Common myeloid progenitor, CD34-positive (primary cell): ENCODE measurements at regions not wholly inside any gene's neighbourhood (a gene's known extent, or its start where the extent isn't known, plus 50 kb on each side); places are given as distances from the start of the nearest gene placed in this dataset.

Source experiments
- CTCF ChIA-PET: fragments of 350-600 bp; sonication (Branson Sonifier 250); formaldehyde crosslinking; loops from one replicate; lab custom pipeline; 2021; ENCODE audit warnings: antibody characterized with exemption; lab: Charles Lee
- POLR2A ChIA-PET: fragments of 350-600 bp; sonication (Branson Sonifier 250); formaldehyde crosslinking; loops from one replicate; lab custom pipeline; 2021; ENCODE audit warnings: antibody characterized with exemption; lab: Charles Lee
- DNase-seq, 3 donors: peaks; one replicate each; pipeline versions ENCODE4 v3.0.0 to v3.0.0-alpha.2; 2013
- H3K27ac ChIP-seq, 2 experiments: 1 replicate in 1 of 2; 2 replicates in 1 of 2; pipeline ENCODE4 v1.7.0; 2013; ENCODE audit warnings: inconsistent platforms in 2 of 2, low read length in 2 of 2, mild to moderate bottlenecking in 2 of 2, low read depth in 1 of 2, moderate library complexity in 1 of 2; ENCODE audit not compliant: severe bottlenecking in 2 of 2, insufficient read depth in 1 of 2, poor library complexity in 1 of 2
- H3K27me3 ChIP-seq, 5 experiments: replicated peaks in 2 of 5; 1 replicate in 3 of 5; 2 replicates in 2 of 5; pipeline versions ENCODE4 v1.6.1 to v1.7.0; 2013; ENCODE audit warnings: low read length in 4 of 5, mild to moderate bottlenecking in 2 of 5, moderate library complexity in 2 of 5, inconsistent platforms in 1 of 5; ENCODE audit not compliant: insufficient read depth in 5 of 5, control insufficient read depth in 4 of 5
- H3K36me3 ChIP-seq, 4 experiments: 1 replicate in 2 of 4; 2 replicates in 2 of 4; pipeline versions ENCODE4 v1.6.1 to v1.7.0; 2013; ENCODE audit warnings: low read length in 3 of 4, control low read depth in 1 of 4, mild to moderate bottlenecking in 1 of 4; ENCODE audit not compliant: control insufficient read depth in 4 of 4, insufficient read depth in 4 of 4
- H3K4me1 ChIP-seq, 4 experiments: 1 replicate in 3 of 4; 2 replicates in 1 of 4; pipeline versions ENCODE4 v1.6.1 to v1.7.1; 2013; ENCODE audit warnings: low read length in 3 of 4, mild to moderate bottlenecking in 3 of 4, control low read depth in 1 of 4, inconsistent platforms in 1 of 4, moderate library complexity in 1 of 4; ENCODE audit not compliant: control insufficient read depth in 4 of 4, insufficient read depth in 4 of 4; ENCODE audit errors: control extremely low read depth in 1 of 4
- H3K4me3 ChIP-seq, 7 experiments: 1 replicate in 4 of 7; 2 replicates in 3 of 7; pipeline versions ENCODE4 v1.5.1 to v1.7.0; 2013; ENCODE audit warnings: mild to moderate bottlenecking in 7 of 7, low read length in 6 of 7, moderate library complexity in 6 of 7, inconsistent platforms in 2 of 7, low read depth in 2 of 7, control low read depth in 1 of 7; ENCODE audit not compliant: insufficient read depth in 4 of 7, control insufficient read depth in 1 of 7; ENCODE audit errors: extremely low read depth in 1 of 7
- H3K9me3 ChIP-seq, 5 experiments: 1 replicate in 4 of 5; 2 replicates in 1 of 5; pipeline versions ENCODE4 v1.6.1 to v1.7.1; 2013; ENCODE audit warnings: low read length in 4 of 5, mild to moderate bottlenecking in 2 of 5, inconsistent platforms in 1 of 5, low read depth in 1 of 5, moderate library complexity in 1 of 5; ENCODE audit not compliant: control insufficient read depth in 4 of 5, insufficient read depth in 2 of 5; ENCODE audit errors: control extremely low read depth in 1 of 5
- WGBS: methylation state at CpG from one replicate; pipeline ENCODE4 v1.1.5; 2013; ENCODE audit not compliant: insufficient coverage; 5-methylcytosine and 5-hydroxymethylcytosine counted together

DNA sequence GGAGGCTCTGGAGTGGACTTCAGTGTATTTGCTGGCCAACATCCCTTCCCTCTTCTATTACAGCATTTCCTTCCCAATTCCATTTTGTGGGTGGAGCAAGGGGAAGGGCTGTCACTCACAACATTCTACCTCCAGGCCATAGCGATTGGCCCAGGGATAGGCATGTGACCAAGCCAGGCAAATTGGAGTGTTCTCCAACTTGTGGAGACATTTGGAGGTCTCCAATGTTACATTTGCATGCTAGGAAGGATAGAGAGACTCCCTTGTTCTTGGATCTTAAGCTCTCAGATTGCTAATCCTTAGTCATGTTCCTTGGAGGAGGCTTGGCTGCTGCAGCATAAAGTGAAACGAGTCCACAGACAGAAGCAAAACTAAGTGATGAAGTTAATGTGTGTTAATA lies 95.6 kb upstream of the KIF5B start:
- Histone ChIP-seq H3K27me3 (no peaks in the 10 kb centered on the region), H3K36me3 (no peaks in the 10 kb centered on the region), H3K4me1 (peaks cover 0 to 6% (median 0%) of the 10 kb centered on the region in 4 experiments), H3K27ac (no peak overlapping the region), H3K9me3 (peaks cover 0 to 25% (median 5%) of the 10 kb centered on the region in 5 experiments), H3K4me3 (no peak overlapping the region)
- no peak for DNase-seq
- 100% methylated on average over 2 of the region's 2 CpGs for WGBS
- CTCF ChIA-PET = no interaction called here
- POLR2A ChIA-PET = no interaction called here

DNA sequence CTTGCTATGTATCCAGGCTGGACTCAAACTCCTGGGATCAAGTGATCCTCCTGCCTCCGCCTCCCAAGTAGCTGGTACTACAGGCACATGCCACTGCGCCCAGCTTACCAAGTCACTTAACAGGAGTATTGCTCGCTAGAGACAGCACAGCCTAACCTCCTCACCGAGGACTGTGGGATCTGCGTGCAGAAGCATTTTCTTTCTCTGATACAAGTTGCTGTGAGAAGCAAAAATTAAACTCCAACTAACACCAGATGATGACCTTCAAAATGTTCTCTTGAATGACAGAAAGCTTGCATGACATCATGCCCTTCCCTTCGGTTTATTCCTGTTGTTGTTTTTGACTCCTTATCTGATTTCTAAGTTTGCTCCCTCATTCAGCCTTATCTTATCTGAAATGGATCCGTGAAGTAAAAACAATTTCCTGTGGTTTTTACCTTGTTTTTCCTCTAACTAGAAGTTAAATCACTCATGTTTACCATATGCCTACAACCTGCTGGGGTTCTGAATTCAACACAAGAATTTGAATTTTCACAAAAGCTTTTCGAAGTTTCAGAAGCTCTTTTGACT lies 94.4 kb upstream of the KIF5B start:
- ChIA-PET POLR2A (no interaction called here), CTCF (interaction anchor here (1.0 kb wide), 1 partner anchor 20 kb away, joined by 3 read pairs; no protein-coding TSS in a partner anchor)
- Histone ChIP-seq H3K36me3 (no peaks in the 10 kb centered on the region), H3K4me1 (peaks cover 0 to 6% (median 0%) of the 10 kb centered on the region in 4 experiments), H3K27me3 (no peaks in the 10 kb centered on the region), H3K4me3 (no peak overlapping the region), H3K9me3 (peaks cover 0 to 21% (median 5%) of the 10 kb centered on the region in 5 experiments), H3K27ac (no peak overlapping the region)
- 60% methylated on average over 8 of the region's 8 CpGs for WGBS
- peak in 2 of 3 donors; percentile 19 to 20 for DNase-seq

DNA sequence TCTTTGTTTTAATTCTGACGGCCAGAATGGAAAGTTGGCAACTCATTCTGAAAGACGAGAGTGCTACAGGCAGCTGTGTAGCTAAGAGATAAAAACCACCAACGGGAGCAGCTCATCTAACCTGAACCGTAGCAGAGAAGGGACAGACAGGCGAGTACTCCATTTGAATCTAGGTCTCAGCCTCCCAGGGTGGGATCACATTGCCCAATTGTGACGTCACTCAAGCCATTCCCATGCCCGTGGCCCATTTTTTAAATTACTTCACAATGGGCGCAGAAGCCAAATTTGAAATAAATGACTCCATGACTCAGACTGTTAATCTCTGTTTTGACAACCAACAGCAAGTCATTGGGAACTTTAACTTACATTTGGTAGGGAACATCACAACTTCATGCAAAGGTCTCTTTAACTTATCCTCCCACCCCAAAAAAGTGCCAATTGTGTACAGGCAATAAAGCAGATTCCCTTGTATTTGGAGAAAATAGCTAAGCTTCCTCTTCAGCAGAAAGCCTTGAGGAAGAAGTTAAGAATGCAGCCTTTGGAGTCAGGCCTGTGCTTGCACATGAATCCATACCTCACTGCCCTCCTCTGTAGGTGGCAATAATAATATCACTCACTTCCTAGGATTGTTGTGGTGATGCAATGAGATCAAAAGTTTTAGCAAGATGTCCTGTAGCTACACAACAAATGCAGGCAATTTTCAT lies 93.2 kb upstream of the KIF5B start:
- peak in 1 of 3 donors; percentile 20 for DNase-seq
- peaks cover 0 to 6% (median 0%) of the 10 kb centered on the region in 4 experiments for H3K4me1 ChIP-seq
- POLR2A ChIA-PET = no interaction called here
- H3K4me3 ChIP-seq = no peak overlapping the region
- H3K27ac ChIP-seq = no peak overlapping the region
- WGBS = 70% methylated on average over 7 of the region's 8 CpGs
- no peaks in the 10 kb centered on the region for H3K36me3 ChIP-seq
- peaks cover 0 to 13% (median 4%) of the 10 kb centered on the region in 5 experiments for H3K9me3 ChIP-seq
- CTCF ChIA-PET = no interaction called here
- H3K27me3 ChIP-seq = no peaks in the 10 kb centered on the region

DNA sequence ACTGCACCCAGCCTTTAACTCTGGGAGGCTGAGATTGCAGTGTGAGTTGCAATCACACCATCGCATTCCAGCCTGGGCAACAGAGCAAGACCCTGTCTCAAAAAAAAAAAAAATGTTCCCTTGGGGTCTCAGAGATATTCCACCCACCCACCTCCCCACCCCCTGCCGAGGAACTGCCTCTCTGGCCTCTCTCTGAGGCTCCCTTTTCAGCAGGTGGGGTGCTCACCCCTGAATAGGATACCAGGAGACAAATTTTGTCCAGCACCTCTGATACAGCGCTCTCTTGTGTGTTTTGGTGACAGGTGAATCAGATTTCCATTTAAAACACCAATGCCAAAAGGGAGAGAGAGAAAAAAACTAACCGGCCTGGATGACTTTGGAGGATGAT lies 92.6 kb upstream of the KIF5B start:
- Histone ChIP-seq H3K36me3 (no peaks in the 10 kb centered on the region), H3K9me3 (peaks cover 0 to 8% (median 3%) of the 10 kb centered on the region in 5 experiments), H3K27ac (no peak overlapping the region), H3K4me3 (no peak overlapping the region), H3K4me1 (peaks cover 0 to 6% (median 0%) of the 10 kb centered on the region in 4 experiments), H3K27me3 (no peaks in the 10 kb centered on the region)
- 80% methylated on average over 1 of the region's 4 CpGs for WGBS
- CTCF ChIA-PET = no interaction called here
- DNase-seq = no peak
- POLR2A ChIA-PET = no interaction called here

DNA sequence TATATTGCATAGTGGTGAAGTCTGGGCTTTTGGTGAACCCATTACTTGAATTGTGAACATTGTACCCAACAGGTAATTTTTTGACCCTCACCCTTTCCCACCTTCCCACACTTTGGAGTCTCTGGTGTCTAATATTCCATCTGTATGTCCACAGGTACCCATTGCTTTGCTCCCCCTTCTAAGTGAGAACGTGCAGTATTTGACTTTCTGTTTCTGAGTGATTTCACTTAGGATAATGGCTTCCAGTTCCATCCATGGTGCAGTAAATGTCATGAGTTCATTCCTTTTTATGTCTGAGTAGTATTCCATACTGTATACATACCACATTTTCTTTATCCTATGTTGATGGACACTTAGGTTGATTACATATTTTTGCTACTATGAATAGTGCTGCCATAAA lies 91.5 kb upstream of the KIF5B start:
- DNase-seq = no peak
- no CpG with 5 or more reads among the region's 1 CpG for WGBS
- Histone ChIP-seq H3K27ac (no peak overlapping the region), H3K27me3 (no peaks in the 10 kb centered on the region), H3K4me1 (peaks cover 0 to 6% (median 0%) of the 10 kb centered on the region in 4 experiments), H3K4me3 (no peak overlapping the region), H3K9me3 (peaks cover 0 to under 1% (median 0%) of the 10 kb centered on the region in 5 experiments), H3K36me3 (no peaks in the 10 kb centered on the region)
- POLR2A ChIA-PET = no interaction called here
- CTCF ChIA-PET = no interaction called here

DNA sequence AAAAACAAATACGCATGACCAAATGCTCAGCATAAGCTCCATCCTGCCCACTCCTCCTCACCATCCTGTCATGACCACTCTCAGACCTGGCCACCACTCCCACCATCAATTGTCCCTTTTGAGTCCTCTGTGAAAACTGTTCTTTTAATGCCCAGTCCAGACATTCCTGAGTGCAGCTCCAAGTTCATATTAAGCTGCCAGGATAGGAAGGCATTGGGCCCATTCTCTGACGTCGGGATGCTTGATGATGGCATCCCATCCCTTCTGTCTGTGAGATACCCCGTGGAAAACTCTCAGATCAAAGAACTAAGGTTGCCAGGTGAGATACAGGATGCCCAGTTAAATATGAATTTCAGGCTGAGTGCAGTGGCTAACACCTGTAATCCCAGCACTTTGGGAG lies 89.9 kb upstream of the KIF5B start:
- CTCF ChIA-PET = interaction anchor here (1.5 kb wide), 1 partner anchor 13 kb away, joined by 3 read pairs; no protein-coding TSS in a partner anchor
- no peak for DNase-seq
- Histone ChIP-seq H3K4me1 (peaks cover 0 to 6% (median 0%) of the 10 kb centered on the region in 4 experiments), H3K27ac (no peak overlapping the region), H3K4me3 (no peak overlapping the region), H3K9me3 (no peaks in the 10 kb centered on the region), H3K36me3 (no peaks in the 10 kb centered on the region), H3K27me3 (no peaks in the 10 kb centered on the region)
- WGBS = 100% methylated on average over 4 of the region's 4 CpGs
- POLR2A ChIA-PET = no interaction called here
